Smooth muscle cell (in vitro differentiated cells): ENCODE measurements at regions not wholly inside any gene's neighbourhood (a gene's known extent, or its start where the extent isn't known, plus 50 kb on each side); places are given as distances from the start of the nearest gene placed in this dataset.

Source experiments
- DNase-seq: peaks from one replicate; lab custom pipeline; 2025; ENCODE audit not compliant: unreplicated experiment; lab: John Stamatoyannopoulos, UW
- H2AFZ ChIP-seq: fragments of 200-600 bp; sonication (generic); 2 replicates; pipeline ENCODE4 v1.6.0; 2016; ENCODE audit warnings: antibody characterized with exemption, low read depth, mild to moderate bottlenecking
- H3F3A ChIP-seq: fragments of 200-600 bp; sonication (generic); 2 replicates; pipeline ENCODE4 v1.6.0; 2017; ENCODE audit warnings: antibody characterized with exemption, low read depth
- H3K27ac ChIP-seq: fragments of 200-600 bp; sonication (generic); 2 replicates; pipeline ENCODE4 v1.5.1; 2016; ENCODE audit warnings: low read depth, mild to moderate bottlenecking
- H3K27me3 ChIP-seq: fragments of 200-600 bp; sonication (generic); 2 replicates; pipeline ENCODE4 v1.6.1; 2016; ENCODE audit warnings: low read depth, mild to moderate bottlenecking
- H3K36me3 ChIP-seq: fragments of 200-600 bp; sonication (generic); 2 replicates; pipeline ENCODE4 v1.5.1; 2016; ENCODE audit warnings: low read depth
- H3K4me1 ChIP-seq: fragments of 200-600 bp; sonication (generic); 2 replicates; pipeline ENCODE4 v1.5.1; 2016; ENCODE audit warnings: low read depth
- H3K4me2 ChIP-seq: fragments of 200-600 bp; sonication (generic); 2 replicates; pipeline ENCODE4 v1.6.0; 2016; ENCODE audit warnings: mild to moderate bottlenecking
- H3K4me3 ChIP-seq: fragments of 200-600 bp; sonication (generic); 2 replicates; pipeline ENCODE4 v1.5.1; 2016; ENCODE audit warnings: mild to moderate bottlenecking
- H3K79me2 ChIP-seq: fragments of 200-600 bp; sonication (generic); 2 replicates; pipeline ENCODE4 v1.6.0; 2016; ENCODE audit warnings: low read depth, mild to moderate bottlenecking
- H3K9ac ChIP-seq: fragments of 200-600 bp; sonication (generic); 2 replicates; pipeline ENCODE4 v1.6.0; 2016; ENCODE audit warnings: low read depth
- H3K9me3 ChIP-seq: fragments of 200-600 bp; sonication (generic); replicated peaks from 2 replicates; pipeline ENCODE4 v1.5.1; 2016; ENCODE audit warnings: low read depth
- H4K20me1 ChIP-seq: fragments of 200-600 bp; sonication (generic); 2 replicates; pipeline ENCODE4 v1.6.0; 2016; ENCODE audit warnings: low read depth
- CTCF ChIP-seq: fragments of 200-600 bp; sonication (generic); IDR thresholded peaks from 2 replicates; pipeline ENCODE4 v1.5.1; 2017; ENCODE audit warnings: borderline replicate concordance, mild to moderate bottlenecking, antibody characterized with exemption; ENCODE audit not compliant: insufficient read depth, poor library complexity, severe bottlenecking
- WGBS: methylation state at CpG from one replicate; pipeline ENCODE4 v1.1.7; 2016; ENCODE audit warnings: low lambda C conversion rate; 5-methylcytosine and 5-hydroxymethylcytosine counted together

DNA sequence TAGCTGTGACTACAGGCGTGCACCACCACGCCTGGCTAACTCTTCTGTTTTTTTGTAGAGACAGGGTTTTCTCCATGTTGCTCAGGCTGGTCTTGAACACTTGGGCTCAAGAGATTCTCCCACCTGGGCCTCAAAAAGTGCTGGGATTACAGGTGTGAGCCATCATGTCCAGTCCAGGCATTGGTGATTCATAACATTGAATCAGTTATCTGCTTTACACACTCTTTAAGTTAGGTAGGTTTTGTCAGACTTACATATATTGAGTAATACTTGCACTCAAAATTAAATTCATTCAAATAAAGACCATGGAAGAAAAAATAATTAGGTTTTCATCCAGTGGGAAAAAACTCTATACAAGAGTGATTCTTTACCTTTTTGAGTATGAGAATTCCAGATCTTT is 93.2 kb upstream of the XPO1 start:
- WGBS, result 96% methylated on average over 2 of the region's 2 CpGs
- H3F3A ChIP-seq, result no peaks in the 10 kb centered on the region
- H3K4me2 ChIP-seq, result no peak overlapping the region
- no peaks in the 10 kb centered on the region for H4K20me1 ChIP-seq
- H3K9me3 ChIP-seq, result no peaks in the 10 kb centered on the region
- no peak for TF ChIP-seq CTCF
- no peak overlapping the region for H3K27ac ChIP-seq
- H3K4me3 ChIP-seq, result no peak overlapping the region
- H3K36me3 ChIP-seq, result no peaks in the 10 kb centered on the region
- no peak for DNase-seq
- no peaks in the 10 kb centered on the region for H3K27me3 ChIP-seq
- H3K79me2 ChIP-seq, result no peaks in the 10 kb centered on the region
- H2AFZ ChIP-seq, result no peak overlapping the region
- H3K9ac ChIP-seq, result no peak overlapping the region
- H3K4me1 ChIP-seq, result peaks cover 6% of the 10 kb centered on the region

GRCh38 chr2:61626827-61627226 is 88.7 kb upstream of the XPO1 start:
- no peak overlapping the region for H3K4me2 ChIP-seq
- no peak overlapping the region for H3K9ac ChIP-seq
- H3K27me3 ChIP-seq, result no peaks in the 10 kb centered on the region
- H3K27ac ChIP-seq, result no peak overlapping the region
- TF ChIP-seq CTCF, result no peak
- H2AFZ ChIP-seq, result no peak overlapping the region
- H3K9me3 ChIP-seq, result no peaks in the 10 kb centered on the region
- H3F3A ChIP-seq, result no peaks in the 10 kb centered on the region
- H3K36me3 ChIP-seq, result no peaks in the 10 kb centered on the region
- H4K20me1 ChIP-seq, result no peaks in the 10 kb centered on the region
- no peaks in the 10 kb centered on the region for H3K79me2 ChIP-seq
- no peaks in the 10 kb centered on the region for H3K4me1 ChIP-seq
- no peak for DNase-seq
- WGBS, result 100% methylated on average over 1 of the region's 1 CpG
- H3K4me3 ChIP-seq, result no peak overlapping the region

- Histone ChIP-seq H3K9me3 (no peaks in the 10 kb centered on the region), H4K20me1 (no peaks in the 10 kb centered on the region), H3K4me3 (no peak overlapping the region), H3K27me3 (no peaks in the 10 kb centered on the region), H3K36me3 (no peaks in the 10 kb centered on the region), H3K4me1 (no peaks in the 10 kb centered on the region), H2AFZ (no peak overlapping the region), H3K79me2 (no peaks in the 10 kb centered on the region), H3K4me2 (no peak overlapping the region), H3K27ac (no peak overlapping the region), H3F3A (no peaks in the 10 kb centered on the region), H3K9ac (no peak overlapping the region)
- TF ChIP-seq CTCF, result no peak
- 95% methylated on average over 5 of the region's 5 CpGs for WGBS
- no peak for DNase-seq
Measured at GRCh38 chr2:61623747-61624146, 85.6 kb upstream of the XPO1 start.

DNA sequence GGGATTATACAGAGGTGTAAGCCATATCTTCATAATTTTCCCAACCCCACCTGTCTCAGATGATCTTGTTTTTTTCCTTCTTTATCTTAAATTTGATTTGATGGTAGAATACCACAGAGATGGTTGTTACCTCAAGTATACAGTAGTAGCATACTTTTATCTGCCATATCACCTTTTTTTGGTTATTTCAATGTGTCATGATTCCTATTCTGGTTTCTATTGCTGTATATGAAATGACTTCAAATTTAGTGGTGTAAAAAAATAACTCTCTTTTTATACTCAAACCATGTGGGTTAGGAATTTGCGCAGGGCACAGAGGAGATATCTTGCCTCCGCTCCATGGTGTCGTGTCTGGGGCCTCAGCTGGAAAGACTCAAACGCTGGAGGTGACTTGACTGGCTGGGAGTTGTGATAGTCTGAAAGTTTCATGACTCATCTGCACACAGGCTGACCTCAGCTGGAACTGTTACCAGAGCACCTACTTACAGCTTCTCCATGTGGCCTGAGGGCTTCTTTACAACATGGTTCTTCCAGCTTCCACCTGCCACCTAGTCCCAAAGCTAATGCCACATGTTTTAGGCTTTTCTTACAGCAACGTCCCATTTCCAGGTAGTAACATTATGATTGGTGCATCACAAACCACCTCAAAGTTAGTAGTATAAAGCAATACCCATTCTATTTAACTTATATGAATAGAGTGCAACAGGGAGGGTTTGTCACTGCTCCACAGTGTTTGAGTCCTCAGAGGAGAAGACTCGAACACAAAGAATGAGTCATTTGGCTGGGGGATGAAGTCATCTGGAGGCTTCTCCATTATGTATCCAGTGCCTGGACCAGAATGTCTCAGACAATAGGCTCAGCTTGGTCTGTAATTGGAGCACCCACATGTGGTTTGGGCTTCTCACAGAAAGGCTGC is 82.3 kb upstream of the XPO1 start:
- no peaks in the 10 kb centered on the region for H3K36me3 ChIP-seq
- H3K27ac ChIP-seq, result peak overlapping the region; percentile 85
- peak overlapping the region; percentile 68 for H3K9ac ChIP-seq
- DNase-seq, result no peak
- no peak for TF ChIP-seq CTCF
- H3K4me2 ChIP-seq, result peak overlapping the region; percentile 0
- WGBS, result 13% methylated on average over 6 of the region's 6 CpGs
- H3K9me3 ChIP-seq, result no peaks in the 10 kb centered on the region
- H3K79me2 ChIP-seq, result no peaks in the 10 kb centered on the region
- no peaks in the 10 kb centered on the region for H3K4me1 ChIP-seq
- no peak overlapping the region for H3K4me3 ChIP-seq
- no peaks in the 10 kb centered on the region for H4K20me1 ChIP-seq
- H3F3A ChIP-seq, result no peaks in the 10 kb centered on the region
- H3K27me3 ChIP-seq, result no peaks in the 10 kb centered on the region
- H2AFZ ChIP-seq, result no peak overlapping the region
